ENCODE measurements at regions not wholly inside any gene's neighbourhood (a gene's known extent, or its start where the extent isn't known, plus 50 kb on each side); places are given as distances from the start of the nearest gene placed in this dataset.

- no peak for TF ChIP-seq CTCF (IDR thresholded peaks at IDR 0.05; ENCODE audit: low read depth, low read length, poor library complexity, severe bottlenecking)
- TF ChIP-seq EZH2phosphoT487 (IDR thresholded peaks at IDR 0.05; ENCODE audit: borderline replicate concordance, low read length), result no peak
Observed at GRCh38 chr10:128417826-128418225, 291.6 kb upstream of the MKI67 start.

Data from DOHH2 (cell line).